Endothelial cell (in vitro differentiated cells): ENCODE measurements at regions not wholly inside any gene's neighbourhood (a gene's known extent, or its start where the extent isn't known, plus 50 kb on each side); places are given as distances from the start of the nearest gene placed in this dataset.

ENCODE experiments used
- DNase-seq: peaks from one replicate; pipeline ENCODE4 v3.0.0; 2021; ENCODE audit warnings: low spot score
- H3K27ac Mint-ChIP-seq: one replicate; pipeline ENCODE4 v1.8.0; 2021; ENCODE audit warnings: mixed read lengths, inconsistent platforms; ENCODE audit not compliant: unreplicated experiment
- H3K27me3 Mint-ChIP-seq: one replicate; pipeline ENCODE4 v1.8.0; 2021; ENCODE audit warnings: mild to moderate bottlenecking, moderate library complexity, mixed read lengths, inconsistent platforms; ENCODE audit not compliant: unreplicated experiment
- H3K36me3 Mint-ChIP-seq: one replicate; pipeline ENCODE4 v1.8.0; 2021; ENCODE audit warnings: mild to moderate bottlenecking, low read depth, mixed read lengths, inconsistent platforms; ENCODE audit not compliant: unreplicated experiment
- H3K4me1 Mint-ChIP-seq: one replicate; pipeline ENCODE4 v1.8.0; 2021; ENCODE audit warnings: mild to moderate bottlenecking, mixed read lengths, inconsistent platforms; ENCODE audit not compliant: unreplicated experiment
- H3K4me3 Mint-ChIP-seq: one replicate; pipeline ENCODE4 v1.8.0; 2021; ENCODE audit warnings: mild to moderate bottlenecking, mixed read lengths, inconsistent platforms; ENCODE audit not compliant: unreplicated experiment
- H3K9me3 Mint-ChIP-seq: one replicate; pipeline ENCODE4 v1.8.0; 2021; ENCODE audit warnings: mixed read lengths, inconsistent platforms; ENCODE audit not compliant: unreplicated experiment
- CTCF ChIP-seq: fragments of 200-600 bp; sonication (generic); IDR thresholded peaks from one replicate; pipeline ENCODE4 v1.5.0; 2021; ENCODE audit warnings: antibody characterized with exemption; ENCODE audit not compliant: unreplicated experiment

- Mint-ChIP-seq H3K4me3 (no peak overlapping the region), H3K4me1 (peaks cover 26% of the 10 kb centered on the region), H3K9me3 (no peaks in the 10 kb centered on the region), H3K36me3 (no peaks in the 10 kb centered on the region), H3K27me3 (peaks cover 4% of the 10 kb centered on the region), H3K27ac (no peak overlapping the region)
- no peak for TF ChIP-seq CTCF
- DNase-seq = no peak
These were observed 121.8 kb upstream of the RUNX3 start for GRCh38 chr1:25051906-25052305.

GRCh38 chr1:25051504-25051903, 121.4 kb upstream of the RUNX3 start:
- H3K27me3 Mint-ChIP-seq = peaks cover 3% of the 10 kb centered on the region
- H3K4me1 Mint-ChIP-seq = peaks cover 25% of the 10 kb centered on the region
- no peak for TF ChIP-seq CTCF
- H3K27ac Mint-ChIP-seq = no peak overlapping the region
- no peaks in the 10 kb centered on the region for H3K9me3 Mint-ChIP-seq
- no peak for DNase-seq
- H3K36me3 Mint-ChIP-seq = no peaks in the 10 kb centered on the region
- no peak overlapping the region for H3K4me3 Mint-ChIP-seq

- Mint-ChIP-seq H3K4me1 (peaks cover 21% of the 10 kb centered on the region), H3K36me3 (no peaks in the 10 kb centered on the region), H3K27me3 (peaks cover 1% of the 10 kb centered on the region), H3K4me3 (no peak overlapping the region), H3K9me3 (no peaks in the 10 kb centered on the region), H3K27ac (no peak overlapping the region)
- DNase-seq = no peak
- TF ChIP-seq CTCF = no peak
These were observed 120.1 kb upstream of the RUNX3 start for GRCh38 chr1:25050165-25050564.

- no peak for DNase-seq
- no peak overlapping the region for H3K27ac Mint-ChIP-seq
- no peak for TF ChIP-seq CTCF
- peaks cover 17% of the 10 kb centered on the region for H3K4me1 Mint-ChIP-seq
- H3K36me3 Mint-ChIP-seq = no peaks in the 10 kb centered on the region
- H3K27me3 Mint-ChIP-seq = peaks cover 1% of the 10 kb centered on the region
- H3K9me3 Mint-ChIP-seq = no peaks in the 10 kb centered on the region
- no peak overlapping the region for H3K4me3 Mint-ChIP-seq
These were observed 119.1 kb upstream of the RUNX3 start for GRCh38 chr1:25049190-25049589.

GRCh38 chr1:25048728-25049127, 118.7 kb upstream of the RUNX3 start:
- H3K4me1 Mint-ChIP-seq = peaks cover 17% of the 10 kb centered on the region
- peaks cover 1% of the 10 kb centered on the region for H3K27me3 Mint-ChIP-seq
- no peak overlapping the region for H3K4me3 Mint-ChIP-seq
- no peak for DNase-seq
- H3K27ac Mint-ChIP-seq = no peak overlapping the region
- H3K36me3 Mint-ChIP-seq = no peaks in the 10 kb centered on the region
- no peaks in the 10 kb centered on the region for H3K9me3 Mint-ChIP-seq
- no peak for TF ChIP-seq CTCF
